ENCODE measurements at regions not wholly inside any gene's neighbourhood (a gene's known extent, or its start where the extent isn't known, plus 50 kb on each side); places are given as distances from the start of the nearest gene placed in this dataset.
"Not testable (repeated sequence)": the region's sequence is repeated elsewhere in the genome, so short reads cannot be mapped to it uniquely, and the experiment has no call there.

DNA sequence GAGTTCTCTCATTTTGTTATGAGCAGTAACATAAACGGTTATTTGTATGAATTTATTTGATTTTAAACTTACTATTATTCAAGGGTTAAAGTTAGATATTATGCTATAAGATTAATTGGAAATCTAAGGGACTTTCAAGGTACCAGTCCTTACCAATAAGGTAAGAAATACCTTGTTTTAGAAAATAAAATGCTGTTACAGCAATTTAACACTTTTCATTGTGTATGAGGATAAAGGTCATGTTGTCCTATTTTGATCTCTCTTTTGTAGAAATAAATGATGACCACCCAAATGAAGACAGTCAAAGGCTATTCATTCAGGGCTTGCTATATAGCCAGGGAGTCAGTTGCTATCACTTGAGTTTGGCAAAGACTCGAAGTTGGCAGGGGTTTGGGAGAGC lies 1185.9 kb upstream of the GOT2 start:
- no peak for DNase-seq

DNA sequence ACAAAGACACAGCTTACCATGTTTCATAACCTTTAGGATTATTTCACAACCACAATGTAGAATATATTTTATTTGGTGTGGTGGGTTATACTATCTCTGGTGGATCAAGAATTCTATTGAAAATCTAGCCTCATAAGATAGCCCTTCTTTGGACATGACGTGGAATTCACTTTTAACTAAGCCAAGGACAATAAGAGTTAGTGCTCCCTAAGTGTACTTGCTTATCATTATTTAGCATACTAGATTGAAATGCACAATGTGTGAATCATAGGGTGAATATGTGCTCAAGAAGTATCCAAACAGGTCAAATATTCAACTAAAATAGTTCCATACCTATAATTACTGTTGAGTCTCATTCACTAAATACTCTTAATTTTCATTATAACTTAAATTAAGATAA lies 1179.5 kb upstream of the GOT2 start:
- DNase-seq, result no peak

DNA sequence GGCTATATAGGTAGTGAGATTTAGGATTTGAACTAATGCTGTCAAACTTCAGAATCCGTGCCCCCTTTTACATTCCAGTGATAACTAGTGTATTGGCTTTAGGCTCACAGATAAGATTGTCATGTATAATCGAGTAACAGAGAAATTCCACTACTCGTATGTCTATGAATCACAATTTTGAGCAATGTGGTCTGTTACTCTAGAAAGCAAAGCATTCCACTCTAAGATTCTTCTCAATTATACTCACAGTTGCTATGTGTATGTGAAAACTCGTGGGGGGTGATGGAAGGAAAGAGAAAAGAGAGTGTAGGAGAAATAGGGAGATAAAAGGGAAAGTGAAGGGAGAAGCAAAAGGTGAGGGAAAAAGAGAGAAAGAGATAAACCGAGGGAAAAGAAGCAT lies 1175.1 kb upstream of the GOT2 start:
- no peak for DNase-seq

DNA sequence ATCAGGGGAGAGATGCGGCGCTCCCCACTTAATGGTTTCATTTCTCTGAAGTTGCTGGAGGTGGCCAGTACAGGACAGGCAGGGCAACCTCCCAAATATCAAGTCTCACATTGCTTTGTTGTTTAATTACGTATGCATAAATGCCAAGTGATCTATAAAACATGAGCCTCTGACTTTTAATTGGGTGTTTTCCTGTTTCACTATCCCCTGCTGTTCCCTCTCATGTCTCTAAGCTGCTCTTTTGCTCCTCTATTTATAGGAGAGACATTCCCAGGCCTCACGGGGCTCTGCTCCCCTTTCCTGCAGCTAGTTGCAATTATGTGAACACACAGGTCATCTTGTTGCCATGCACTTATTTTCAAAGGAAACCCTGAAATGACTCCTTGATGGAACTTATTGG lies 1173.5 kb upstream of the GOT2 start:
- no peak for DNase-seq

DNA sequence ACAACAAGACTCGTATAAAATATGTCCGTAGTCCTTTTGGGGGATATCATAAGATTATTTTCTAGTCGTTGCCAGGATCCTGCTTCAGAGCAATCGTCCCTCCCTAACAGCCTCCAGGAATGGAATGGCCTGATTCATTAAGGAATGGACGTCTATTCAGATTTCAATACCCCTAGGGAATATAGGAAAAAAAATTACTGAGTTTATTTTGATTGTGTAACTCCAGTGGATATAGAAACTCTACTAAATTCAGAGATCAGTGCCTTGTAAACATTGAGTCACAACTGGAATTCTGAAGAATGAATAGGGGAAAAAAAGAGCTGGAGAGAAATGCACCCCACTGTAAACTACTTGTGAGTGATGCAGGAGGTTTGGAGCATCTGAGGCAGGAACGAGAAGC lies 1171.5 kb upstream of the GOT2 start:
- DNase-seq, result no peak

DNA sequence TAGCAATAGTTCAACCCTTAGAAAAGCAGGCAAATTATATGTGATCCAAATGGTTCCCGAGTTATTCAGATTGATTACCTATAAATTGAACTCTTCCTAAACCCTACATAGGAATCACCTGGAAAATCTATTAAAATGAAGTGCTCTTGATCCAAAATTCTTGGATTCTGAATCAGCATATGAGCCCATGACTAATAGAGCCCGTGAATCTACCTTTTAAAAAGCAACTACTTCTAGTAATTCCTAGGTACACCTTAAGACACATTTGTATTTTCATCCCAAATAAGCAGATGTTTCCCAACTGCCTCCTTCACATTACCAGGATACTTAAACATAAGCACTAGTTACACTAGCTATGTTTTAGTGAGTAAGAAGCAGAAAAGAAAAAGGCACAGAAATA lies 1171.0 kb upstream of the GOT2 start:
- no peak for DNase-seq

DNA sequence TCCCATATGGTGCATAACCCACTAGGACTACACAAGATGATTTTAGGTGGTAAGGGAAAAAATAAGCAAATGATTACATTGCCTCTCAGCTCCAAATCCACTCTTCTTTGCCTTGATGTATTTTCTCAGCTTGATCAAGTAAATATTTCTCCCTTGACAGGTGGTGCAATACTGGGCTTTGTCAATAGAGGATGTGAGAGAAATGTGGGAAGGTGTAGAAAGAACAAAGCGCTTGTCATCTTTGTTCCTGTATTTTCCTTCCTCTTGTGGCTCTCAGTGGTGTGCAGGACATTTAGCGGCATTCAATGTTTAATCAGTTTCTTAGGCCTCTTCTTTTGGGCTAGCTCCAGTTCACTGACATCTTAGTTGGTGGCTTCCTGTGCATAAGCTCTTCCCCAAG lies 1165.8 kb upstream of the GOT2 start:
- DNase-seq, result no peak

DNA sequence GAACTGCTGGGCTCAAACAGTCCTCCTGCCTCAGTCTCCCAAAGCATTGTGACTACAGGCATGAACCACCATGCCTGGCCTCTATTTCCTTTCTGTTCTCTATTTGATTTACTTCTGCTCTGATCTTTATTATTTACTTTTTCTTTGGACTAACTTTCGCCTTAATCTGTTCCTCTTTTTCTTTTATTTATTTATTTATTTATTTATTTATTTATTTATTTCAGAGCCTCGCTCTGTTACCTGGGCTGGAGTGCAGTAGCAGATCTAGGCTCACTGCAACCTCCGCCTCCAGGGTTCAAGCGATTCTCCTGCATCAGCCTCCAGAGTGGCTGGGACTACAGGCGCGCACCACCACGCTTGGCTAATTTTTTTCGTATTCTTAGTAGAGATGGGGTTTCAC lies 1158.3 kb upstream of the GOT2 start:
- no peak for DNase-seq

DNA sequence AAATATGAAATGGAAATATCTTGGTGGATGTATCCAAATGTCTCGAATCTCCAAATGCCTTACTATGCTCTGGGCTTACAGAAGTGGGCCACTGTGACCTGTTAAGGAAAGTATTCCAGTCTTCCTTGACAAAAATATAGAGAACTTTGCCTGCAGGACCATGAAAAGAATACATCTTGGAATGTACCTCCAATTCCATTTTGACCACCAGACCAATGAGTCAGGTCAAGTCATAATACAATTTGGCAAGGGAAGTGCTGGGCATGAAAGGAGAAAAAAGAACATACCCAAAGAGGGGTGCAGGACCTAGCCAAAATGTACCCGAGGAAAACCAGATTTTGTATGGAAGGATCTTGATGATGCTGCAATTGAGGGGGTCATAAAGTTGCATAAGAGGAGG lies 1153.7 kb upstream of the GOT2 start:
- no peak for DNase-seq

DNA sequence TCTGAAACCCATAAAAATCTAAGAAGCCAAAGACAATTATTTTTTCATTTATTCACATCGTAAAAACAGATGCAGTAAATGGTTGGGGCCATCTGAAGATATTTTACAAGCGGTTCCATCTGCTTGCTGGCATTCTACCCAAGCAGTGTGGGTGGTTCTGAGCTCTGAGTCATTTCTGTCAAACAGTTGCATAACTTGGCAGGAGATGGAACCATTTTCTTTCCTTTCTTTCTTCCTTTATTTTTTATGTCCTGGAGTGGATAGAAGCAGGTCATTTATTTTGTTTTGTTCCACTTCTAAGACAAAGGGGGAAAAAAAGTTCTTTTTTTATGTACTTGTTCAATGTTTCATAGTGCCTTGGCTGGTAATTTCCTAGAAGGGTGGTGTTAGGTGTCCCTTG lies 1151.9 kb upstream of the GOT2 start:
- no peak for DNase-seq

DNA sequence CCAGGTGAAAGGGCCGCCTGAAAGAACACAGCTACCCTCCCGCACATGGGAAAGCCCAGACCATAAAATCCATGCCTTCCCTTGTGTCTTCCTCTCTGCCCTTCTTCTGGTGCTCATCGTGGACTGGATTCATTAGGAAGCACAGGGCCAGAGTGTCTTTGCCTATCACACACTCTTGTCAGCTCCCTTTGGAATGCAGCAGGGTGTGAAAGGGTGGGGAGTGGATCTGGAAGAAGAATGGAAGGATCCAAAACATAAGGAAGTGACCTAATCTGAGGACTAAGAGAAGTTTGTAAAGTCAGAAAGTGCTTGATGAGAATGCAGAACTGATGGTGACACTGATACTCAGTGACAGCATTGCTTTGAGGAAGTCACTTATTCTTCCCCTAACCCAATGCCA lies 1147.3 kb upstream of the GOT2 start:
- no peak for DNase-seq

DNA sequence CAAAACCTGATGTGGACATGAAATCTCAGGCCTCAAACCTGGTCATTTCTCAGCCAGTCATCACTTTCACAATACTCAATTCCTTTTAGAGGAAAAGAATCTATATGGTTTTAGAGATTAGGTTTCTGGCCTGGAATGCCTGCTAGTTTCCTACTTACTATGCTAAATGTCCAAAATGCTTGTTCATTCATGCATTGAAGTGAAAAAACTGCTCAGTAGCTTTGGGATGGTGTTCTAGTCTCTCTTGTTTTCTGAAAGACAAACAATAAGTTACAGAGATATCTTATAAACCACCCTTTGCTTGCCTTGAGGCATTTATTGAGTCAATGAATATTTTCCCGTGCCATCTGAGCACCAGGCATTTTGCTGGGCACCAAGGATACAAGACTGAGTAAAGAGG lies 1146.5 kb upstream of the GOT2 start:
- no peak for DNase-seq

DNA sequence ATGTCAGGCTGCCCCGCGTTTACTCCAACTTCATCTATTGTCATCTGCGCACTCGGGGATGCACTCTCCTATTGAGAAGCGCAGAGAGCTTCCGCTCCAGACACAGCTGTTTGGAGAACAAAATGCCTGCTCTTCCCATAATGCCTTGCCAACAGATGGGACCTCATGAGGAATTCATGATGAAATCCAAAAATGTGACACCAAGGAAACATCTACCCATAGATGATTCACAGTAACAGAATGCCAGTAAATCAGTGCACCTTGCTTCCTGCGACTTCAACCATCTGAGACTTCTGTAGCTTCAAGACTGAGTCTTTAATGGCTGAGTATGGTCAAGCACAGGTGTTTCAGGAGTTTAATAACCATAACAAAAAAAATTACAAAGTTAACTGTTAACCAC lies 1144.9 kb upstream of the GOT2 start:
- no peak for DNase-seq

DNA sequence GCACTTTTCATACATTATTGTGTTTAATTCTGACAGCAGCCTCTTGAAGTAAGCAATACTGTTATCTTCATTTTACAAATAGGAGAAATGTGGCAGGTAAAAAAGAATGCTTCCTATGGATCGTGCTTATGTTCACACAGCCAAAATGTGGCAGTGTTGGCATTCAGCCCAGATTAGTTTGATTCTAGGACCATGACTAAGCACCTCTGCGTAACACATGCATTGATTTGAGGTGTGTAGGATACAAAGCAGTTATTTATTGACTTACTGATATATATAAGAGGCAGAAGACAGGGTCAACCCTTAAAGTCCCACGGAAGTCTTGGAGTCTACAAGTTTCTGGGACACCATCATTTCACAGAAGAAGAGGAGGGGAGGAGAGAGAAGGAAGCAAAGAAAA lies 1144.4 kb upstream of the GOT2 start:
- no peak for DNase-seq

DNA sequence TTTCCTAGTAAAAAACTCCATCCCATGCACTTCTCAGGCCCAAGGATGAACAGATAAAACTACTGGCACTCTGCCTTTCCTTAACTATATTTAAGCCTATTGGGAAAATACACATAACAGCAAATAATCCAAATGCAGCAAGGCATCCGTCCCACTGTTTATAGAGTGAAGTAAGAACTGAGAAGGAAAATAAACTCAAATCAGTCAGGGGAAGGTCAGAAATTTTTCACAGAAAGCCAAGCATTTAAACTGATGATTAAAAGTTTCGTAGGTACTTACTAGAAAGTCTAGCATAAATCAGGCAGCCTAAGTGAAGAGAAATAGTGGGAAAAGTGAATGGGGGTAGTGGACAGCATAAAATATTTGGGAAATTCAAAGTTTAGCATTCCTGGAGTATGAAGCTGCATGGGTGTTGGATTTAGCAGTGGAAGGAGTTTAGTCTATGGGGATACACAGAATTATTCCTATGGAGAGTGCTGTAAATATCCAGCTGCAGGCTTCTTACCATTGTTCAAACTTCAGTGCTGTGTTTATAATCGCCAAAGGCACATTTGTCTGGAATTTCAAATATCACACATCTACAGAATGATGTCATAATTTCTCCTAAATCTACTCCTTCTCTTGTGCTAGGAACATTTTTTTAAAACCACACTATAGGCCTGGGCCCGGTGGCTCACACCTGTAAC lies 1131.0 kb upstream of the GOT2 start:
- no peak for DNase-seq

DNA sequence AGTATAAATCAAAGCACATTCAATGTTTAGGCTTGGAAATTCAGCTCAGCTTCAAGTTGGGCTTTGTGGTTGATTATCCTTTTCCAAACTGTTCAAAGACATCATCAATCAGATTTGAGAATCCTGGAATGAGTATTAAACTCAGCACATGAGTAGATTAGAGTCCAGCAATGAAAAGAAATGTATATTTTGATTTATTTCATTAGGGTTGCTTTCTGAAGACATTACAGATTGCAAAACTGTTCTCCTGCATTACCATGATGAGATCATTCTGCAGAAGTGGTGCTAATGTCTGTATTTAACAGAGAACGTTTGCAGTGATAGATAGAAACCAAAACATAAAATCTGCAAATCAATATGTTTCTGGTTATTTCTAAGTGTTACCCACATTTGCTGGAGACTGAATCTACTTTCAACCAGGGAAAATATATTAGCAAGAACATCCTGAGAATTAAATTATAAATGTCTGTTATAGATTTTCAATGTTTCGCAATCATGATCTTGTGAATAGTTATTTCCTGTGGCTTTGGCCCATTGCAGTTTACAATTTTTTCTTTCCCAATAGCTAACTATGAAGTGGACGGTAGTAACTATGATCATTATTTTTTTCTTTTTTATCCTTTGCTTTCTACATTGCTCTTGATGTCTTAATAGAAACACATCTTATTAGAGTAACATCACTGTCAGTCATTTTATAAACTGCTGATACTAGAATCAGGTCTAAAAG lies 1125.7 kb upstream of the GOT2 start:
- DNase-seq, result no peak

DNA sequence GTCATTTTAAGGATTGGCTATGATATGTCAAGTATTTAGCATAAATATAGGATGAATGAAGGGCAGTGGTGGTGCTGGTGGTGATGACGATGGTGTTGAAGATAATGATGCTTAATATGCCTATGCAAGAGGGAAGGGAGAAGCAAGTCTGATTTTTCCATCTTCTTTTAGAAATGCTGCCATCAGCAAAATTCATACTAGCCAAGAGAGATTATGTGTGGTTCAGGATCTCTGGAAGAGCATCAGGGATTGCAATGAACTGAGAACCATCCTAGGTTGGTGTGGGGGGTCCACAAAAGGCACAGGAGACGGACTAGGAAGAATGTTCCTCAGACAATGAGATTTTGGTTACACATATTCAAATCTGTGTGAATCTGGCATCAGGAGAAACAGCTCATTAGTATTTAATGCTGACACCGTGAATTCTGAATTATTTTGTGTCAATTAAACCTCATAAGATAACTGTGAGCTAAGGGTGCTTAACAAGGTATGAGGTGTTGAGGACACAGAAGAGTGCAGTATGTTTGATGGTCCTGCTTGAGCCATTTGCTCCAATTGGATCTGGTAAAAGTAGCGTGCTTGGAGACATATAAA lies 1120.8 kb upstream of the GOT2 start:
- no peak for DNase-seq

DNA sequence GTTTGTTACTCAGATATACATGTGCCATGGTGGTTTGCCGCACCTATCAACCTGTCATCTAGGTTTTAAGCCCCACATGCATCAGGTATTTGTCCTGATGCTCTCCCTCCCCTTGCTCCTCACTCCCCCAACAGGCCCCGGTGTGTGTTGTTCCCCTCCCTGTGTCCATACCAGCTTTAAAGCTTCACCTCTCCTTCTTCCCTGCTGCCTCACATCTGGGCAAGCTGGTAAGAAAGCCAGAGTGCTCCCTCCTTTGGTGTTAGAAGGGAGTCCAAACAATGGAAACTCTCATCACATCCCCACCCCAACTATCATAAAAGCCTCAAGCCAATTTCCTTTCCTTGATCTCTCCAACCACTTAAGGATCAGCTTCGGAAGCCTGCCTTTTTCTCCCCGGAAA lies 1115.6 kb upstream of the GOT2 start:
- DNase-seq, result no peak

DNA sequence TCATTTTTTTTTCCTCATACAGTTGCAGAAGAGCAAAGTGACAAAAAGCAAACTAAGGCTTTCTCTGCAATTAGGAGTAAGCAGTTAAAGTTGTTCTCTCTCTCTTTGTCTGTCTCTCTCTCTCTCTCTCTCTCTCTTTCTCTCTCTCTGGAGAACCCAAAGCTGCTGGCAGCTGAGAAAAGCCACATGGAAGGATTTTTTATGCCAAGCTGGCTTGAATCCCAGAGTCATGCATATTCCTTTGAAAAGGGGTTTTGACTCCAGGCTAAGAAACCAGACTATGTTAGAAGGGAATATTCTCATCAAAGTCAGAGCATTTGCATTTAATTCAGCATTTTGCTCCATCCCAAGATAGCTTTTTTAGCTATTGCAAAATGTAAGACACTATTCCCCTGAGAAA lies 1114.2 kb upstream of the GOT2 start:
- no peak for DNase-seq

DNA sequence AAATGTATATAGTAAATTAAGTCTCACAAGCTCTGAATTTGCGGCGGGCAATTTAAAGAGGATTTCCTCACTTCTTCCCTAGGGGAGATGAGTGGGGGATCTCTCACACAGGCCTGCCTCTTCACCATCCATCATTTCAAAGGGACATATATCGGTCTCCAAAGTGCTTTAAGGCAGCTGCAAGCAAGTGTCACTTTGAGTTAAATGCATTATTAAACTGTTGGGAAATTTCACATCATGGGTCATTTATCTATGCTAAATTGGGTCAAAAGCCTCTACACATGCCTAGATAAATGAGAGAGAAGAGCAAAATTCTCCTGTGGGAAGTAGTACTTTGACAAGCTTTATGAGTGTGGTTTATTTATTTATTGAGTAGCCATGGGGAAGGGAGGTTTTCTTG lies 1106.1 kb upstream of the GOT2 start:
- DNase-seq, result no peak

DNA sequence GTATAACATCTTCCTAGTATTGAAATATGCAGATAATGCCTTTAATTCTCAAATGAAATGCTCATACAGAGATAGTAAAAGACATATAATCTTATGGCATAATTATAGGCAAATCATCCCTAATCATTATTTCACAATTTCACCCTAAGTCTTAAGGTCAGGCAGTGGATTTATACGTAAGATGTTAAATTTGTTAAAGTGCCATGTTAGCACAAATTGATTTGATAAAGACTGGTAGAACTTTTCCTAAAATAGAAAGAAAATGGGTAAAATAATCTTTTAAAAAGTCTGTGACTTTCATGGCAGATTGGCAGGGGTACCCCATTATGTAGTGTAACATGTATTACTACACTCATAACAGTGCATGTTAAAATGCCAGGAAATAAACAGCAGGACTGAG lies 1092.7 kb upstream of the GOT2 start:
- DNase-seq, result no peak

DNA sequence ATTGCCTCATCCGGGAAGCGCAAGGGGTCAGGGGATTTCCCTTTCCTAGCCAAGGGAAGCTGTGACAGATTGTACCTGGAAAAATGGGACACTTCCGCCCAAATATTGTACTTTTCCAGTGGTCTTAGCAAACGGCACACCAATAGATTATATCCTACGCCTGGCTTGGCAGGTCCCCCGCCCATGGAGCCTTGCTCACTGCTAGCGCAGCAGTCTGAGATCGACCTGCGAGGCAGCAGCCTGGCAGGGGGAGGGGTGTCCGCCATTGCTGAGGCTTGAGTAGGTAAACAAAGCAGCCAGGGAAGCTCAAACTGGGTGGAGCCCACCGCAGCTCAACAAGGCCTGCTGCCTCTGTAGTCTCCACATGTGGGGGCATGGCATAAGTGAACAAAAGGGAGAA lies 1075.4 kb upstream of the GOT2 start:
- not testable (repeated sequence) for DNase-seq

DNA sequence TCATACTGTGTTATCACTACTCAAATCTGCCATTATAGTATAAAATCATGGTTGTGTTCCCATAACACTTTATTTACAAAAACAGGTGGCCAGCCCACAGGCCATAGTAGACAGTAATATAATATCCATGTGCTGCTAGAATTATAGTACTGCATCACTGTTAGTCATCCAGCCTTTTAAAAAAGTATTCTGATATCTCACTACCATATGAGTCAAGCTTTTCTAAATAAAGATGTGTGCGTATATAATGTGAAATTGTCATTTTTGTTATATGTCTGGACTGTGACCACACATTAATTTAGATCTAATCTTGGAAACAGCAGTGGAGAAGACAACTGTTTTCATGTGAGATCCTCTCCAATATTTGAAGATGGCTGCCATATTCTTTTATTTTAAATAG lies 1049.1 kb upstream of the GOT2 start:
- DNase-seq, result no peak

DNA sequence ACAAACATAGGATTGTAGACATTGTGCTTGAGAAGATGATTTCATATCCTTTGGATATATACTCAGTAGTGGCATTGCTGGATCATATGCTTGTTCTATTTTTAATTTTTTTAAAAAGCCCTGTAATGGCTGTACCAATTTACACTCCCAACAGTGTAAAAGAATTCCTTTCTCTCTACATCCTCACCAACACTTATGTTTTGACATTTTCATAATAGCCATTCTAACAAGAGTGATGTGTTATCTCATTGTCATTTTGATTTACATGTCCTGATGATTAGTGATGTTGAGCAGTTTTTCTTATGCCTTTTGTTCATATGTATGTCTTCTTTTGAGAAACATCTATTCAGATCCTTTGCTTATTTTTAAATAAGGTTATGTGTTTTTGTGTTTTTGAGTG lies 1039.2 kb upstream of the GOT2 start:
- DNase-seq, result no peak

DNA sequence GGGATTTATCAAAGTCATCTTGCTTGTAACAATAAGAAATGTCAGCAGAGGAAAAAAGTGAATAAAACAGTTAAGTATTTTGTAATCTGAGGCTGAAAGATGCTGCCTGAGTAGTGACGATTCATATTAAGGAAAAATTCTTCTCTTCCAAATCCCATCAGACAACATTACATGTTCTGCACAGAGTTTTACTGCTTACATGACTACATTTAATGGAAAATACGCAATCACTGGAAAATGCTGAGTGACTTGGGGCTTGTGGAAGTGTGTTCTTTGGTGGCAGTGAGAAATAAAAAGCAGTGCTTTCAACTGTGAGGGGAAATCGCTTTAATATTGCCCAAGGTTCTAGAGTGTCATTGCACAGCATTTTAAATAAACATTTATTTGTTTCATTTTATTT lies 1025.2 kb upstream of the GOT2 start:
- DNase-seq, result no peak
